ENCODE measurements at regions not wholly inside any gene's neighbourhood (a gene's known extent, or its start where the extent isn't known, plus 50 kb on each side); places are given as distances from the start of the nearest gene placed in this dataset.

GRCh38 chr4:32251126-32251525 lies 1531.0 kb downstream of the PCDH7 start:
- no peak for ATAC-seq
- no peak for TF ChIP-seq ZNF565 (CRISPR knock-in tag; conservative IDR thresholded peaks at IDR 0.05; ENCODE audit: low read depth)
- TF ChIP-seq CSDC2 (CRISPR knock-in tag; IDR thresholded peaks at IDR 0.05) = no peak

- no peak for ATAC-seq
- no peak for TF ChIP-seq ISL1 (CRISPR knock-in tag; IDR thresholded peaks at IDR 0.05)
- no peak for TF ChIP-seq ZNF70 (CRISPR knock-in tag; IDR thresholded peaks at IDR 0.05)
- TF ChIP-seq ZFP30 (CRISPR knock-in tag; IDR thresholded peaks at IDR 0.05) = no peak
- no peak for TF ChIP-seq ZC3H10 (CRISPR knock-in tag; IDR thresholded peaks at IDR 0.05)
- no peak for TF ChIP-seq ARNTL (CRISPR knock-in tag; IDR thresholded peaks at IDR 0.05; ENCODE audit: borderline replicate concordance, low read depth)
- TF ChIP-seq OSR1 (CRISPR knock-in tag; IDR thresholded peaks at IDR 0.05) = no peak
- no peak for TF ChIP-seq ZNF8 (CRISPR knock-in tag; IDR thresholded peaks at IDR 0.05)
- no peak for TF ChIP-seq ZFP3 (CRISPR knock-in tag; IDR thresholded peaks at IDR 0.05)
- TF ChIP-seq BACH2 (CRISPR knock-in tag; IDR thresholded peaks at IDR 0.05; ENCODE audit: borderline replicate concordance) = no peak
- no peak for TF ChIP-seq CREB5 (CRISPR knock-in tag; IDR thresholded peaks at IDR 0.05; ENCODE audit: low read depth)
- TF ChIP-seq POU6F1 (CRISPR knock-in tag; IDR thresholded peaks at IDR 0.05; ENCODE audit: borderline replicate concordance, low read depth) = no peak
- no peak for TF ChIP-seq ESRRG (CRISPR knock-in tag; IDR thresholded peaks at IDR 0.05)
- no peak for TF ChIP-seq RARB (CRISPR knock-in tag; IDR thresholded peaks at IDR 0.05)
- TF ChIP-seq TCF4 (CRISPR knock-in tag; IDR thresholded peaks at IDR 0.05; ENCODE audit: borderline replicate concordance) = no peak
- no peak for TF ChIP-seq CSDC2 (CRISPR knock-in tag; IDR thresholded peaks at IDR 0.05)
- TF ChIP-seq PATZ1 (CRISPR knock-in tag; IDR thresholded peaks at IDR 0.05; ENCODE audit: borderline replicate concordance) = no peak
- no peak for TF ChIP-seq PPARA (CRISPR knock-in tag; IDR thresholded peaks at IDR 0.05; ENCODE audit: borderline replicate concordance)
- no peak for TF ChIP-seq GLIS3 (CRISPR knock-in tag; IDR thresholded peaks at IDR 0.05)
- no peak for TF ChIP-seq TOX (CRISPR knock-in tag; IDR thresholded peaks at IDR 0.05; ENCODE audit: borderline replicate concordance)
- no peak for TF ChIP-seq TSHZ2 (CRISPR knock-in tag; IDR thresholded peaks at IDR 0.05)
Measured at GRCh38 chr4:32251926-32252325, 1531.8 kb downstream of the PCDH7 start.

- no peak for ATAC-seq
- no peak for TF ChIP-seq POU6F1 (CRISPR knock-in tag; IDR thresholded peaks at IDR 0.05; ENCODE audit: borderline replicate concordance, low read depth)
- no peak for TF ChIP-seq TCF4 (CRISPR knock-in tag; IDR thresholded peaks at IDR 0.05; ENCODE audit: borderline replicate concordance)
- no peak for TF ChIP-seq OSR1 (CRISPR knock-in tag; IDR thresholded peaks at IDR 0.05)
- TF ChIP-seq BACH2 (CRISPR knock-in tag; IDR thresholded peaks at IDR 0.05; ENCODE audit: borderline replicate concordance) = no peak
- no peak for TF ChIP-seq PPARA (CRISPR knock-in tag; IDR thresholded peaks at IDR 0.05; ENCODE audit: borderline replicate concordance)
- no peak for TF ChIP-seq ZFP30 (CRISPR knock-in tag; IDR thresholded peaks at IDR 0.05)
- TF ChIP-seq ZNF70 (CRISPR knock-in tag; IDR thresholded peaks at IDR 0.05) = no peak
- TF ChIP-seq ARNTL (CRISPR knock-in tag; IDR thresholded peaks at IDR 0.05; ENCODE audit: borderline replicate concordance, low read depth) = no peak
- TF ChIP-seq TOX (CRISPR knock-in tag; IDR thresholded peaks at IDR 0.05; ENCODE audit: borderline replicate concordance) = no peak
Measured at GRCh38 chr4:32254216-32254615, 1534.0 kb downstream of the PCDH7 start.

Measured in SK-N-SH treated with all-trans-retinoic acid at 6 μM for 48 hours (cell line).